ENCODE measurements at regions not wholly inside any gene's neighbourhood (a gene's known extent, or its start where the extent isn't known, plus 50 kb on each side); places are given as distances from the start of the nearest gene placed in this dataset.

GRCh38 chr4:11503166-11503565 lies 74.5 kb upstream of the HS3ST1 start:
- WGBS, 2 donors (ENCODE audit: low coverage in 1 of 2), result 50 to 60% methylated on average over 1 to 3 of the region's 3 CpGs
- no peak for TF ChIP-seq CTCF (IDR thresholded peaks at IDR 0.05)
- TF ChIP-seq POLR2AphosphoS5 (IDR thresholded peaks at IDR 0.05), result no peak
- TF ChIP-seq POLR2A (IDR thresholded peaks at IDR 0.05), result no peak
- no peak for TF ChIP-seq EP300 (IDR thresholded peaks at IDR 0.05; ENCODE audit: low read depth)
- intact Hi-C loops (cut with DNase I; ENCODE audit: low total_unique reads) (no loop called here), in situ Hi-C loops (cut with MboI; ENCODE audit: low pct_ligation_motif_present in 1 of 4, low pct_unique_long_range_greater_than_20kb in 1 of 4, low sequenced_read_pairs in 3 of 4) (no loop called here)
- H3K4me3 ChIP-seq, result no peak overlapping the region
- no peak for DNase-seq
- H3K4me1 ChIP-seq, result peaks cover 5 to 12% (median 9%) of the 10 kb centered on the region in 4 donors
- H3K27ac ChIP-seq, result no peak overlapping the region
- peaks cover 0 to 1% of the 10 kb centered on the region in 2 donors for H3K9me3 ChIP-seq
- H3K36me3 ChIP-seq, result no peaks in the 10 kb centered on the region
- no peaks in the 10 kb centered on the region for H3K27me3 ChIP-seq

- H3K36me3 ChIP-seq, result no peaks in the 10 kb centered on the region
- no peak for DNase-seq
- WGBS, 2 donors (ENCODE audit: low coverage in 1 of 2), result 82 to 90% methylated on average over 3 of the region's 3 CpGs
- in situ Hi-C loops (cut with MboI; ENCODE audit: low pct_ligation_motif_present in 1 of 4, low pct_unique_long_range_greater_than_20kb in 1 of 4, low sequenced_read_pairs in 3 of 4) (no loop called here), intact Hi-C loops (cut with DNase I; ENCODE audit: low total_unique reads) (no loop called here)
- no peak overlapping the region for H3K27ac ChIP-seq
- H3K4me1 ChIP-seq, result no peaks in the 10 kb centered on the region
- H3K4me3 ChIP-seq, result no peak overlapping the region
- TF ChIP-seq CTCF (IDR thresholded peaks at IDR 0.05) (no peak), POLR2A (IDR thresholded peaks at IDR 0.05) (no peak), POLR2AphosphoS5 (IDR thresholded peaks at IDR 0.05) (no peak), EP300 (IDR thresholded peaks at IDR 0.05; ENCODE audit: low read depth) (no peak)
- peaks cover 4 to 7% of the 10 kb centered on the region in 2 donors for H3K9me3 ChIP-seq
- no peaks in the 10 kb centered on the region for H3K27me3 ChIP-seq
These were observed 69.3 kb upstream of the HS3ST1 start for GRCh38 chr4:11497972-11498371.

- Histone ChIP-seq H3K9me3 (peaks cover 4 to 7% of the 10 kb centered on the region in 2 donors), H3K4me3 (no peak overlapping the region), H3K36me3 (no peaks in the 10 kb centered on the region), H3K27ac (no peak overlapping the region), H3K4me1 (no peaks in the 10 kb centered on the region), H3K27me3 (no peaks in the 10 kb centered on the region)
- intact Hi-C loops (cut with DNase I; ENCODE audit: low total_unique reads) (no loop called here), in situ Hi-C loops (cut with MboI; ENCODE audit: low pct_ligation_motif_present in 1 of 4, low pct_unique_long_range_greater_than_20kb in 1 of 4, low sequenced_read_pairs in 3 of 4) (no loop called here)
- 81% methylated on average over 1 of the region's 1 CpG; no CpG with 5 or more reads in 1 of the 2 donors for WGBS, 2 donors (ENCODE audit: low coverage in 1 of 2)
- no peak for DNase-seq
- TF ChIP-seq EP300 (IDR thresholded peaks at IDR 0.05; ENCODE audit: low read depth), result no peak
- no peak for TF ChIP-seq POLR2AphosphoS5 (IDR thresholded peaks at IDR 0.05)
- TF ChIP-seq POLR2A (IDR thresholded peaks at IDR 0.05), result no peak
- TF ChIP-seq CTCF (IDR thresholded peaks at IDR 0.05), result no peak
These were observed 68.6 kb upstream of the HS3ST1 start for GRCh38 chr4:11497212-11497806.

GRCh38 chr4:11496351-11496829 lies 67.7 kb upstream of the HS3ST1 start:
- Histone ChIP-seq H3K4me3 (no peak overlapping the region), H3K9me3 (peaks cover 4 to 7% of the 10 kb centered on the region in 2 donors), H3K27me3 (no peaks in the 10 kb centered on the region), H3K36me3 (no peaks in the 10 kb centered on the region), H3K27ac (no peak overlapping the region), H3K4me1 (no peaks in the 10 kb centered on the region)
- DNase-seq, result no peak
- intact Hi-C loops (cut with DNase I; ENCODE audit: low total_unique reads) (no loop called here), in situ Hi-C loops (cut with MboI; ENCODE audit: low pct_ligation_motif_present in 1 of 4, low pct_unique_long_range_greater_than_20kb in 1 of 4, low sequenced_read_pairs in 3 of 4) (no loop called here)
- TF ChIP-seq EP300 (IDR thresholded peaks at IDR 0.05; ENCODE audit: low read depth) (no peak), POLR2AphosphoS5 (IDR thresholded peaks at IDR 0.05) (no peak), POLR2A (IDR thresholded peaks at IDR 0.05) (no peak)
- 79 to 80% methylated on average over 7 of the region's 7 CpGs for WGBS, 2 donors (ENCODE audit: low coverage in 1 of 2)

GRCh38 chr4:11495818-11496217 lies 67.1 kb upstream of the HS3ST1 start:
- intact Hi-C loops (cut with DNase I; ENCODE audit: low total_unique reads), result no loop called here
- in situ Hi-C loops (cut with MboI; ENCODE audit: low pct_ligation_motif_present in 1 of 4, low pct_unique_long_range_greater_than_20kb in 1 of 4, low sequenced_read_pairs in 3 of 4), result no loop called here

More at GRCh38 chr4:11495818-11496217, 67.1 kb upstream of the HS3ST1 start:
- Histone ChIP-seq H3K27me3 (no peaks in the 10 kb centered on the region), H3K9me3 (peaks cover 4 to 7% of the 10 kb centered on the region in 2 donors), H3K27ac (no peak overlapping the region), H3K4me1 (no peaks in the 10 kb centered on the region), H3K36me3 (no peaks in the 10 kb centered on the region), H3K4me3 (no peak overlapping the region)
- WGBS, 2 donors (ENCODE audit: low coverage in 1 of 2), result 84 to 85% methylated on average over 2 of the region's 2 CpGs
- no peak for TF ChIP-seq EP300 (IDR thresholded peaks at IDR 0.05; ENCODE audit: low read depth)
- TF ChIP-seq CTCF (IDR thresholded peaks at IDR 0.05), result no peak
- no peak for TF ChIP-seq POLR2A (IDR thresholded peaks at IDR 0.05)
- TF ChIP-seq POLR2AphosphoS5 (IDR thresholded peaks at IDR 0.05), result no peak
- no peak for DNase-seq

All from transverse colon (tissue), 4 donors.